ENCODE measurements at regions not wholly inside any gene's neighbourhood (a gene's known extent, or its start where the extent isn't known, plus 50 kb on each side); places are given as distances from the start of the nearest gene placed in this dataset.

- no peak for ATAC-seq
- intact Hi-C loops (cut with DNase I) = no loop called here
- no peak overlapping the region for H3K4me3 ChIP-seq
- no peaks in the 10 kb centered on the region for H3K27me3 ChIP-seq
- H3K27ac ChIP-seq = no peak overlapping the region
- DNase-seq = no peak
- H3K9me3 ChIP-seq = peaks cover 3% of the 10 kb centered on the region
- TF ChIP-seq, protein P1, sequence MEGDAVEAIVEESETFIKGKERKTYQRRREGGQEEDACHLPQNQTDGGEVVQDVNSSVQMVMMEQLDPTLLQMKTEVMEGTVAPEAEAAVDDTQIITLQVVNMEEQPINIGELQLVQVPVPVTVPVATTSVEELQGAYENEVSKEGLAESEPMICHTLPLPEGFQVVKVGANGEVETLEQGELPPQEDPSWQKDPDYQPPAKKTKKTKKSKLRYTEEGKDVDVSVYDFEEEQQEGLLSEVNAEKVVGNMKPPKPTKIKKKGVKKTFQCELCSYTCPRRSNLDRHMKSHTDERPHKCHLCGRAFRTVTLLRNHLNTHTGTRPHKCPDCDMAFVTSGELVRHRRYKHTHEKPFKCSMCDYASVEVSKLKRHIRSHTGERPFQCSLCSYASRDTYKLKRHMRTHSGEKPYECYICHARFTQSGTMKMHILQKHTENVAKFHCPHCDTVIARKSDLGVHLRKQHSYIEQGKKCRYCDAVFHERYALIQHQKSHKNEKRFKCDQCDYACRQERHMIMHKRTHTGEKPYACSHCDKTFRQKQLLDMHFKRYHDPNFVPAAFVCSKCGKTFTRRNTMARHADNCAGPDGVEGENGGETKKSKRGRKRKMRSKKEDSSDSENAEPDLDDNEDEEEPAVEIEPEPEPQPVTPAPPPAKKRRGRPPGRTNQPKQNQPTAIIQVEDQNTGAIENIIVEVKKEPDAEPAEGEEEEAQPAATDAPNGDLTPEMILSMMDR (IDR thresholded peaks at IDR 0.05) = no peak
- H3K36me3 ChIP-seq = no peaks in the 10 kb centered on the region
- no peaks in the 10 kb centered on the region for H3K4me1 ChIP-seq
These were observed 510.6 kb upstream of the CNTNAP2 start for GRCh38 chr7:145605963-145606362.

GRCh38 chr7:145599376-145599775 is 517.2 kb upstream of the CNTNAP2 start:
- ATAC-seq (no peak), DNase-seq (no peak)
- H3K27me3 ChIP-seq = no peaks in the 10 kb centered on the region
- H3K4me3 ChIP-seq = no peak overlapping the region
- intact Hi-C loops (cut with DNase I) = no loop called here
- TF ChIP-seq, protein P1 (IDR thresholded peaks at IDR 0.05) = no peak
- H3K36me3 ChIP-seq = no peaks in the 10 kb centered on the region
- peaks cover 3% of the 10 kb centered on the region for H3K9me3 ChIP-seq
- H3K4me1 ChIP-seq = no peaks in the 10 kb centered on the region
- H3K27ac ChIP-seq = no peak overlapping the region

GRCh38 chr7:145584401-145584800 is 532.2 kb upstream of the CNTNAP2 start:
- Histone ChIP-seq H3K9me3 (no peaks in the 10 kb centered on the region), H3K4me1 (no peaks in the 10 kb centered on the region), H3K27ac (no peak overlapping the region), H3K36me3 (no peaks in the 10 kb centered on the region), H3K27me3 (no peaks in the 10 kb centered on the region), H3K4me3 (no peak overlapping the region)
- DNase-seq (no peak), ATAC-seq (no peak)
- intact Hi-C loops (cut with DNase I) = no loop called here
- TF ChIP-seq, protein P1 (IDR thresholded peaks at IDR 0.05) = no peak

DNA sequence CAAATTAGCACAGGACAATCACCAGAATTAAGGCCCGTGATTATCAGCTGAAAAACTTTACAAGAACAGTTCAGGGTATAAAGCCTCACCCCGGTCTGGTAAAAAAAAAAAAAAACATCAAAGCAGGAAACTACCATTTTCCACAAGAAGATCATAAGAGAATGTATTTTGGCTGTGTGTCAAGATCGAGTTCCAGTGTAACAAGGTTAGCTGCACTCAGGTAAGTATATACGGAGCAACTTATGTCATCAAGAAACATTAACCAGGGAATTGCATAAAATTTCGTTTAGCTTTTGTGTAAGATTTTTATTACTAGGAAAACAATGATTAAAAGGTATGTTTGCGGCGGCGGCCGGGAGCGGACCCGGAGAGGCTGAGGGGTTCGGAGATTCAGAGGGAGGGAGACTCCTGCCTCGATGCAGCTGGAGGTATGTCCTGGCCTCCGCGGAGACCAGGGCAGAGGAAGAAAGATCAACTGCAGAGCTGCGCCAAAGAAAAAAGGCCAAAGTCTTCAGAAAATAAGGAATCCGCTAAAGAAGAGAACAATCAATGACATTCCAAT is 533.8 kb upstream of the CNTNAP2 start:
- Histone ChIP-seq H3K9me3 (no peaks in the 10 kb centered on the region), H3K4me3 (no peak overlapping the region), H3K27me3 (no peaks in the 10 kb centered on the region), H3K4me1 (no peaks in the 10 kb centered on the region), H3K27ac (no peak overlapping the region), H3K36me3 (no peaks in the 10 kb centered on the region)
- TF ChIP-seq, protein P1 (IDR thresholded peaks at IDR 0.05) = no peak
- DNase-seq (no peak), ATAC-seq (no peak)
- intact Hi-C loops (cut with DNase I) = no loop called here

DNA sequence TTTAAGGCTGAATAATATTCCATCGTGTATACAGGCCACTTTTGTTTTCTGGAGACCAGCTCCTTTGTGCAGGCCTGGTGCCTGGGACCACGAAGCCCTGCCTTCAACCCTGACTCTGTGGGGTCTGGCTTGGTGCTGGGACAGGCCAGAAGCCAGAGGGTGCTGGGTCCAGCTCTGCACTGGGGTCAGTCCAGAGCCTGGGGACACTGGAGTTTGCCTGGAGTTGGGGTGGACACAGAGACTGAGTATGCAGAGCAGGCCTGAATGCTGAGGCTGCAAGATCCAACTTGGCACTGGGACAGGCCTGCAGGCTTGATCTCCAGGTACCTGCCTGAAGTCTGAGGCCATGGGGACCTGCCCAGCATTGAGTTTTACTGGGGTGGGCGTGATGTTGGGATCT is 558.8 kb upstream of the CNTNAP2 start:
- TF ChIP-seq, protein P1 (IDR thresholded peaks at IDR 0.05) = no peak
- Histone ChIP-seq H3K4me3 (no peak overlapping the region), H3K36me3 (no peaks in the 10 kb centered on the region), H3K27ac (no peak overlapping the region), H3K27me3 (no peaks in the 10 kb centered on the region), H3K9me3 (no peaks in the 10 kb centered on the region), H3K4me1 (no peaks in the 10 kb centered on the region)
- DNase-seq = no peak
- intact Hi-C loops (cut with DNase I) = no loop called here
- peak; percentile 36 for ATAC-seq

DNA sequence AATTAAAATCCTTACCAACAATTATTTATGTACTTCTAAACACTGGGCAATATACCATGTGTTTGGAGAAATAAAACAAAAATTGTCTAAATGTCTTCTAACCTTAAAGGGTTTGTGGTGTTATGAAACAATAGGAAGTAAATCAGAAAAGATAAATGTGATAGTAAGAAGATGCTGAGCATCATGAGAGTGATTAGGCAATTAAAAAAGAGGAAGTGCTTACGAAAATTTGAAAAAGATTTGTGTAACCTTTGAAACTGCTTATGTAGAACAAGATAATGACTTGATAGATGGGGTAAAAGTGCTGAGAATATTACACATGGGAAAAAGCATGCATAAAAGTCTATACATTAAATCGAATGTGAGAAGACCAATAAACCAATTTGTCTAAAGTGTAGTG is 573.4 kb upstream of the CNTNAP2 start:
- TF ChIP-seq, protein P1 (IDR thresholded peaks at IDR 0.05) = no peak
- Histone ChIP-seq H3K27me3 (no peaks in the 10 kb centered on the region), H3K4me3 (no peak overlapping the region), H3K36me3 (no peaks in the 10 kb centered on the region), H3K27ac (no peak overlapping the region), H3K4me1 (no peaks in the 10 kb centered on the region), H3K9me3 (no peaks in the 10 kb centered on the region)
- intact Hi-C loops (cut with DNase I) = no loop called here
- ATAC-seq (no peak), DNase-seq (no peak)

Data from upper lobe of right lung (tissue), 1 donor.